ENCODE measurements at regions not wholly inside any gene's neighbourhood (a gene's known extent, or its start where the extent isn't known, plus 50 kb on each side); places are given as distances from the start of the nearest gene placed in this dataset.

DNA sequence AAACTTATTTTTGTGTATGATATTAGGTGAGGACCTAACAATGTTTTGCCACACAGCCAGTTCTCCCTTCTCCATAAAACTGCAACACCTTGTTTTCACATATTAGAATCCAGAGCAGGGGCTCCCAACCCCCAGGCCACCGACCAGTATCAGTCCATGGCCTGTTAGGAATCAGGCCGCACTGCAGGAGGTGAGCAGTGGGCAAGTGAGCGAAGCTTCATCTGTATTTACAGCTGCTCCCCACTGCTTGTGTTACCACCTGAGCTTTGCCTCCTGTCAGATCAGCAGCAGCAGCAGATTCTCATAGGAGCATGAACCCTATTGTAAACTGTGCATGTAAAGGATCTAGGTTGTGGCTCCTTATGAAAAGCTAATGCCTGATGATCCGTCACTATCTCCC, 185.9 kb upstream of the NSMCE3 start:
- Histone ChIP-seq H3K4me1 (no peaks in the 10 kb centered on the region), H3K9me3 (no peaks in the 10 kb centered on the region), H3K4me3 (no peak overlapping the region), H3K27me3 (no peaks in the 10 kb centered on the region), H3K36me3 (no peaks in the 10 kb centered on the region), H3K27ac (no peak overlapping the region)
- TF ChIP-seq, protein P1, sequence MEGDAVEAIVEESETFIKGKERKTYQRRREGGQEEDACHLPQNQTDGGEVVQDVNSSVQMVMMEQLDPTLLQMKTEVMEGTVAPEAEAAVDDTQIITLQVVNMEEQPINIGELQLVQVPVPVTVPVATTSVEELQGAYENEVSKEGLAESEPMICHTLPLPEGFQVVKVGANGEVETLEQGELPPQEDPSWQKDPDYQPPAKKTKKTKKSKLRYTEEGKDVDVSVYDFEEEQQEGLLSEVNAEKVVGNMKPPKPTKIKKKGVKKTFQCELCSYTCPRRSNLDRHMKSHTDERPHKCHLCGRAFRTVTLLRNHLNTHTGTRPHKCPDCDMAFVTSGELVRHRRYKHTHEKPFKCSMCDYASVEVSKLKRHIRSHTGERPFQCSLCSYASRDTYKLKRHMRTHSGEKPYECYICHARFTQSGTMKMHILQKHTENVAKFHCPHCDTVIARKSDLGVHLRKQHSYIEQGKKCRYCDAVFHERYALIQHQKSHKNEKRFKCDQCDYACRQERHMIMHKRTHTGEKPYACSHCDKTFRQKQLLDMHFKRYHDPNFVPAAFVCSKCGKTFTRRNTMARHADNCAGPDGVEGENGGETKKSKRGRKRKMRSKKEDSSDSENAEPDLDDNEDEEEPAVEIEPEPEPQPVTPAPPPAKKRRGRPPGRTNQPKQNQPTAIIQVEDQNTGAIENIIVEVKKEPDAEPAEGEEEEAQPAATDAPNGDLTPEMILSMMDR (IDR thresholded peaks at IDR 0.05): no peak
- no peak for TF ChIP-seq POLR2A (IDR thresholded peaks at IDR 0.05)
- no peak for DNase-seq
- intact Hi-C loops (cut with DNase I; ENCODE audit: low total_unique reads): no loop called here

DNA sequence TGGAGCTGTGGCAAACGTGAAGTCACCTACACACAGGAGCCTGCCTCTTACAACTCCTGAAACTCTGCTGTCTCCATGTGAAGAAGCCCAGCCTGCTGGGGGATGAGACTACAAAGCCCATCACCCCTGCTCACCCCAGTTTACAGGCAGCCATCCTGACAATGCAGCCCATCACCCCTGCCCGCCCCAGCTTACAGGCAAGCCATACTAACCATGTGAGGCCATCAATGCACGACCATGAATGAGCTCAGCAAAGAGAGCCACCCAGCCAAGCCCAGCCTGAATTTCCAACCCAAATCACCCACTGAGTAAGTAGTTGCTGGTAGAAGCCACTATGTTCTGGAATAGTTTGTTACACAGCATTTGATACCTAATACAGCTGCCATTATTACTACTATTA, 185.4 kb upstream of the NSMCE3 start:
- no peak for TF ChIP-seq POLR2A (IDR thresholded peaks at IDR 0.05)
- TF ChIP-seq, protein P1 (IDR thresholded peaks at IDR 0.05): no peak
- intact Hi-C loops (cut with DNase I; ENCODE audit: low total_unique reads): no loop called here
- no peaks in the 10 kb centered on the region for H3K27me3 ChIP-seq
- no peaks in the 10 kb centered on the region for H3K4me1 ChIP-seq
- H3K4me3 ChIP-seq: no peak overlapping the region
- H3K9me3 ChIP-seq: no peaks in the 10 kb centered on the region
- no peaks in the 10 kb centered on the region for H3K36me3 ChIP-seq
- no peak overlapping the region for H3K27ac ChIP-seq
- DNase-seq: no peak

DNA sequence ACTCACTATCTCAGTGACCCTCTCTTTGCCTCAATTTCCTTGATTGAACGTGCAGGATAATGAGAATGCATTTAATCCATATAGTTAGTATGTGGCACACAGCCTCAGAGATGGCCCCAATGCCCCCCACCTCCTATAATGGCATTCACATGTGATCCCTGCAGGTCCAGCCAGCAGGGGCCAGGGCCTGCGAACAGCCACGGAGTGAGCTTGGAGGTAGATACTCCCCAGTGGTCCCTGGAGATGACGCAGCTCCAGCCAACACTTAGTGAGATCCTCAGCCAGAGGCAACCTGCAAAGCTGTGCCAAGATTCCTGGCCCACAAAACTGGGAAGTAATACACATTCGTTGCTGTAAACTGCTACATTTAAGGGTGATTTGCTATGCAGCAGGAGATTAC, 184.9 kb upstream of the NSMCE3 start:
- no peaks in the 10 kb centered on the region for H3K27me3 ChIP-seq
- no peak overlapping the region for H3K4me3 ChIP-seq
- H3K27ac ChIP-seq: no peak overlapping the region
- H3K9me3 ChIP-seq: no peaks in the 10 kb centered on the region
- no peak for DNase-seq
- intact Hi-C loops (cut with DNase I; ENCODE audit: low total_unique reads): no loop called here
- no peaks in the 10 kb centered on the region for H3K36me3 ChIP-seq
- no peaks in the 10 kb centered on the region for H3K4me1 ChIP-seq
- TF ChIP-seq POLR2A (IDR thresholded peaks at IDR 0.05): no peak
- TF ChIP-seq, protein P1 (IDR thresholded peaks at IDR 0.05): no peak

DNA sequence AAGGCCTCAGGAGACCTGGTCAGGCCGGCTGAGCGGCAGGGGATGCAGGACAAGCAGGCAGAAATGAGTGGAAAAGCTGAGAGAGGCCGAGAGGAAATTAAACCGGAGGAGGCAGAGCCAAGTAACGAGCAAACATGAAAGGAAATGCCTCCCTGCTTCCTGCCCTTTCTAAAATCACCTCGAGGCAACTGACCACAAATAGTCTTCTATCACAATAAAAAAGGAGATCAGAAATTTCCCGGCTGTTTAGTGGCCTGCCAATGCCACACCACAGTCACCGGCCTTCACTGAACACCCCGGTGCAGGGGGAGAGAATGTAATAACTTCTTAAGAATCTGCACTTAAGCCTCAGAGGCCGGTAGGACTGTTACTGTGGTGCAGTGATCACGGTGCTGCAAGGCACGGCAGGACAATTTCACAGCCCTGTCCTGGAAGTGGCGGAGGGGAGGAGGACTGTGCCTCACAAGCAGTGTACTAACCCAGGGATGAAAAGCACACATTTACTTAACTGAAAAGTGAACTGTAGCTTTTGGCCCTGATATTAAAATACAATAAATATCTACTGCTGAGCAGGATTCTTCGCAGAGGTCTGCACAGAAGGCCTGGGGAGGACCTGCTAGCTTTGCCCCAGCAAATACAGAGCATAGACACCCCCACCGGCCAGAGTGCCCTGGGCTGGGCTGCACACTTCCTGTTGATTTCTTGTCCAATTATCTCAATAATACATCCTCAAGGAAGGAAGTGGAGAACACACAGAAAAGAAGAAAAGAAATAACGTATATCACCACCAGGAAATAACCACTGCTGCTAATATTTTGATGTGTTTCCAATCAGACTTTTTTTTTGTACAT, 183.5 kb upstream of the NSMCE3 start:
- no peaks in the 10 kb centered on the region for H3K27me3 ChIP-seq
- no peak overlapping the region for H3K4me3 ChIP-seq
- TF ChIP-seq POLR2A (IDR thresholded peaks at IDR 0.05): no peak
- TF ChIP-seq, protein P1 (IDR thresholded peaks at IDR 0.05): no peak
- H3K9me3 ChIP-seq: no peaks in the 10 kb centered on the region
- no peaks in the 10 kb centered on the region for H3K36me3 ChIP-seq
- no peaks in the 10 kb centered on the region for H3K4me1 ChIP-seq
- H3K27ac ChIP-seq: no peak overlapping the region
- intact Hi-C loops (cut with DNase I; ENCODE audit: low total_unique reads): no loop called here
- no peak for DNase-seq

DNA sequence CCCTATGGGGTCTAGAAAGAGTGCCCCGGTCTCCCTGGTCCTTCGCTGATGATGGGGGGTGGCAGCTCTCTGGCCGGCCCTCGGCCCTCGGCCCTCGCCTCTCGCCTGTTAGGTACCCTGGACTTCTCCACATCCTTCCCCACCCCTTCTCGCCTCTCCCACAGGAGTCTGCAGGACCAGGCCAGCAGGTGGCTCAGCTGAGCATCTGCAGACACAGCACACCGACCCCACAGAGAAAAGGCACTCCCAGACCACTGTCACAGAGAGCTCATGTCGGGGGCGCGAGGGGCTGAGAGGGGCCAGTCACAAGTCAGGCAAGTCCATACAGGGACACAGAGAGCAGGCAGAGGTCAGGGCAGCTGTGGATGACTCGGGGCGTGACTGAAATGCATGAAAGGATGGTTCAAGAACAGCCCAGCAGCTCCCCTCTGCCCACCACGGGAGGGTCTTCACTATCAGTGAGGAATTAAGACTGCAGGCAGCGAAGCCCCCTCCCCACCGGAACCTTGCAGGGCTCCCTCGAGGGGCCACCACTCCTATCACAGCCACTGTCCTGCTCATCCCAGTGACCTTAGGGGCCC, 181.7 kb upstream of the NSMCE3 start:
- Histone ChIP-seq H3K4me3 (no peak overlapping the region), H3K4me1 (no peaks in the 10 kb centered on the region), H3K36me3 (no peaks in the 10 kb centered on the region), H3K9me3 (no peaks in the 10 kb centered on the region), H3K27me3 (no peaks in the 10 kb centered on the region), H3K27ac (no peak overlapping the region)
- TF ChIP-seq, protein P1 (IDR thresholded peaks at IDR 0.05): no peak
- no peak for TF ChIP-seq POLR2A (IDR thresholded peaks at IDR 0.05)
- no peak for DNase-seq
- intact Hi-C loops (cut with DNase I; ENCODE audit: low total_unique reads): no loop called here
